GM12878 (cell line): ENCODE measurements at regions not wholly inside any gene's neighbourhood (a gene's known extent, or its start where the extent isn't known, plus 50 kb on each side); places are given as distances from the start of the nearest gene placed in this dataset.

Experiments
- ATAC-seq: fragments of 200-7000 bp; cut with Tn5 transposase; 3 replicates; pipeline ENCODE4 v1.9.1; 2020; ENCODE audit warnings: mild to moderate bottlenecking, moderate library complexity
- BruUV-seq: library from RNA; stranded (reverse); fragments of 400-500 nt; replicated peaks from 2 replicates; lab custom pipeline; 2021; lab: Mats Ljungman, UMichigan
- CTCF ChIA-PET: fragments of 300-600 bp; sonication (Branson Sonifier 250); formaldehyde crosslinking; extraction: SDS; loops from one replicate; lab custom pipeline; 2021; ENCODE audit warnings: inconsistent platforms; lab: Yijun Ruan, JAX
- POLR2A ChIA-PET: fragments of 350-600 bp; formaldehyde crosslinking; extraction: SDS; loops from one replicate; lab custom pipeline; 2021; ENCODE audit warnings: inconsistent platforms; lab: Charles Lee
- RAD21 ChIA-PET: fragments of 300-600 bp; sonication (Branson Sonifier 250); formaldehyde crosslinking; loops from one replicate; lab custom pipeline; 2023; ENCODE audit warnings: antibody characterized with exemption; ENCODE audit not compliant: unreplicated experiment; lab: Charles Lee
- SMC1A ChIA-PET: fragments of 300-600 bp; sonication (Branson Sonifier 250); formaldehyde crosslinking; loops from one replicate; lab custom pipeline; 2023; ENCODE audit not compliant: unreplicated experiment, uncharacterized antibody; lab: Charles Lee
- DNase-seq: peaks from one replicate; pipeline ENCODE4 v3.0.0-alpha.2; 2011; ENCODE audit warnings: low read depth, low spot score
- FAIRE-seq: peaks from 3 replicates; lab custom pipeline; 2011; peaks lifted over from hg19 to GRCh38; lab: Jason Lieb, UNC
- H2AFZ ChIP-seq: 2 replicates; pipeline ENCODE4 v1.6.0; 2011; ENCODE audit warnings: low read depth, low read length, control low read depth; ENCODE audit not compliant: control insufficient read depth
- H3K27ac ChIP-seq: 2 replicates; pipeline ENCODE4 v1.5.1; 2011; ENCODE audit warnings: control low read depth; ENCODE audit not compliant: control insufficient read depth, insufficient read depth
- H3K27me3 ChIP-seq, 2 experiments: replicated peaks in 1 of 2; 2 replicates each; pipeline versions ENCODE4 v1.6.0 to v1.6.1; 2011; ENCODE audit warnings: low read length in 1 of 2; ENCODE audit not compliant: control insufficient read depth in 2 of 2, insufficient read depth in 2 of 2
- H3K36me3 ChIP-seq, 2 experiments: 2 replicates each; pipeline ENCODE4 v1.5.1; 2011; ENCODE audit warnings: low read length in 1 of 2; ENCODE audit not compliant: control insufficient read depth in 2 of 2, insufficient read depth in 2 of 2
- H3K4me1 ChIP-seq: 2 replicates; pipeline ENCODE4 v1.6.1; 2011; ENCODE audit warnings: mild to moderate bottlenecking, low read length, moderate library complexity, mixed read lengths; ENCODE audit not compliant: control insufficient read depth, insufficient read depth
- H3K4me2 ChIP-seq: 2 replicates; pipeline ENCODE4 v1.6.0; 2011; ENCODE audit warnings: control low read depth; ENCODE audit not compliant: control insufficient read depth, insufficient read depth
- H3K4me3 ChIP-seq: fragments of 200-600 bp; sonication (generic); 2 replicates; pipeline ENCODE4 v1.5.1; 2016
- H3K79me2 ChIP-seq: 2 replicates; pipeline ENCODE4 v1.6.0; 2011; ENCODE audit warnings: low read length; ENCODE audit not compliant: control insufficient read depth, insufficient read depth
- H3K9ac ChIP-seq: 2 replicates; pipeline ENCODE4 v1.8.0; 2011; ENCODE audit warnings: low read length, control low read depth, mixed read lengths; ENCODE audit not compliant: control insufficient read depth, insufficient read depth
- H3K9me3 ChIP-seq: replicated peaks from 3 replicates; pipeline ENCODE4 v1.5.1; 2011; ENCODE audit warnings: mild to moderate bottlenecking, low read length; ENCODE audit not compliant: control insufficient read depth, insufficient read depth
- H4K20me1 ChIP-seq: 2 replicates; pipeline ENCODE4 v1.6.0; 2011; ENCODE audit not compliant: control insufficient read depth, insufficient read depth
- BRCA1 ChIP-seq: IDR thresholded peaks from 2 replicates; pipeline ENCODE4 v1.6.1; 2011; ENCODE audit warnings: low read depth, low read length, improper control_type of control experiment
- CBX3 ChIP-seq: fragments of 200-600 bp; sonication (generic); IDR thresholded peaks from 2 replicates; pipeline ENCODE4 v1.6.1; 2016; ENCODE audit warnings: low read depth, borderline replicate concordance
- ESRRA ChIP-seq: IDR thresholded peaks from 2 replicates; pipeline ENCODE4 v1.6.1; 2012; ENCODE audit warnings: mild to moderate bottlenecking, low read length, improper control_type of control experiment
- FOS ChIP-seq: IDR thresholded peaks from 3 replicates; pipeline ENCODE4 v1.6.1; 2011; ENCODE audit warnings: borderline replicate concordance; ENCODE audit not compliant: insufficient read length; ENCODE audit errors: extremely low read depth
- GATAD2B ChIP-seq: fragments of 450-650 bp; conservative IDR thresholded peaks from 2 replicates; pipeline ENCODE4 v1.6.1; 2017; ENCODE audit warnings: low read depth, mild to moderate bottlenecking, moderate library complexity
- MTA3 ChIP-seq: IDR thresholded peaks from 2 replicates; pipeline ENCODE4 v1.6.1; 2012; ENCODE audit warnings: low read length, inconsistent platforms, borderline replicate concordance
- MXI1 ChIP-seq: fragments of 150-350 bp; IDR thresholded peaks from 2 replicates; pipeline ENCODE4 v1.6.1; 2011; ENCODE audit warnings: low read depth, mild to moderate bottlenecking, inconsistent platforms, low read length, improper control_type of control experiment
- NR2C2 ChIP-seq: IDR thresholded peaks from 2 replicates; pipeline ENCODE4 v1.6.1; 2011; ENCODE audit warnings: borderline replicate concordance, low read depth; ENCODE audit not compliant: control insufficient read depth, insufficient read length
- PBX3 ChIP-seq: IDR thresholded peaks from 2 replicates; pipeline ENCODE4 v1.6.1; 2011; ENCODE audit warnings: mild to moderate bottlenecking, low read depth, low read length, moderate library complexity; ENCODE audit not compliant: insufficient replicate concordance
- RAD21 ChIP-seq: IDR thresholded peaks from 2 replicates; pipeline ENCODE4 v1.6.1; 2011; ENCODE audit warnings: mild to moderate bottlenecking, low read depth, low read length, moderate library complexity; ENCODE audit not compliant: insufficient read depth
- RAD51 ChIP-seq: fragments of 450-650 bp; IDR thresholded peaks from 2 replicates; pipeline ENCODE4 v1.6.1; 2016; ENCODE audit warnings: moderate library complexity, mild to moderate bottlenecking, inconsistent platforms
- SIX5 ChIP-seq: IDR thresholded peaks from 2 replicates; pipeline ENCODE4 v1.6.1; 2011; ENCODE audit warnings: mild to moderate bottlenecking, low read depth, low read length, moderate library complexity; ENCODE audit not compliant: severe bottlenecking
- SMAD5 ChIP-seq: IDR thresholded peaks from 2 replicates; pipeline ENCODE4 v1.6.1; 2016; ENCODE audit warnings: antibody characterized with exemption, low read depth
- TBL1XR1 ChIP-seq: IDR thresholded peaks from 2 replicates; pipeline ENCODE4 v1.6.1; 2012; ENCODE audit warnings: low read depth, low read length, improper control_type of control experiment
- WGBS: methylation state at CpG from one replicate; pipeline ENCODE4 v1.1.6; 2016; ENCODE audit warnings: low lambda C conversion rate; ENCODE audit not compliant: insufficient replicate concordance, insufficient coverage; ENCODE audit errors: missing lambda C conversion rate; 5-methylcytosine and 5-hydroxymethylcytosine counted together
- in situ Hi-C: fragments of 300-500 bp; cut with MboI; formaldehyde crosslinking; loops from 9 replicates; pipeline ENCODE4 v1.14.3; 2018; ENCODE audit warnings: mixed read lengths
- intact Hi-C: fragments of 100-400 bp; cut with micrococcal nuclease; formaldehyde crosslinking; loops from one replicate; pipeline ENCODE4 v1.14.2; 2022; ENCODE audit not compliant: unreplicated experiment
- TF ChIP-seq, protein P1 (sequence below): IDR thresholded peaks from 2 replicates; pipeline ENCODE4 v1.6.1; 2012; ENCODE audit warnings: low read depth, low read length, improper control_type of control experiment
- TF ChIP-seq, protein P2 (sequence below): IDR thresholded peaks from 2 replicates; pipeline ENCODE4 v1.6.1; 2012; ENCODE audit warnings: low read depth, low read length, improper control_type of control experiment

GRCh38 chr6:112663698-112664097 lies 316.6 kb downstream of the RFPL4B start (continued):
- TF ChIP-seq FOS, result no peak

DNA sequence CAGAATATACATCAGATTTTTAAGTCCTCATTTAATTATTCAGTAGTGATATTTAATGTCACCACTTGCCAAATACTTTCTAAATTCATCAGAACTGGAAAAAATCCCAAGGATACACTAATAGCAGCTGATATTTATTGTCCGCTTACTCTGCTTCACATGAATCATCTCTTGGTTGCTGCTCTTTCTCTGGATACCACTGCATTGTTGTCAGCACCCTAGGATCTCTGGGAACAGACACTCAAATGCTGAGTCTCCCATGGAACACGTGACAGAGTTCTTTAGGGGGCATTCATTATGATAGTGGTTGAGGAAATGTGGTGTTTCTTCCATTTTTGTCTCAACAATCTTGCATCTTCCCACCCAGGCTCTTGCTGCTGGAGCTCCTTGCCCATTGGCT lies 318.0 kb downstream of the RFPL4B start:
- H2AFZ ChIP-seq, result no peak overlapping the region
- H4K20me1 ChIP-seq, result no peaks in the 10 kb centered on the region
- H3K79me2 ChIP-seq, result no peaks in the 10 kb centered on the region
- H3K27me3 ChIP-seq, result no peaks in the 10 kb centered on the region; a peak in 1 of 4 replicates
- no peaks in the 10 kb centered on the region for H3K9me3 ChIP-seq
- H3K27ac ChIP-seq, result no peak overlapping the region
- WGBS, result 23% methylated on average over 2 of the region's 2 CpGs
- intact Hi-C loops, result no loop called here
- POLR2A ChIA-PET, result no interaction called here
- no peak overlapping the region for H3K4me2 ChIP-seq
- in situ Hi-C loops, result no loop called here
- no peak overlapping the region for H3K9ac ChIP-seq
- TF ChIP-seq RAD21, result no peak
- no peak for TF ChIP-seq GATAD2B
- TF ChIP-seq MXI1, result no peak
- no peak for TF ChIP-seq MTA3
- no peak for TF ChIP-seq SMAD5
- TF ChIP-seq BRCA1, result no peak
- no peak for TF ChIP-seq ESRRA
- TF ChIP-seq TBL1XR1, result no peak
- no peak for TF ChIP-seq NR2C2
- no peak for TF ChIP-seq CBX3
- no peak for TF ChIP-seq PBX3
- TF ChIP-seq SIX5, result no peak
- no peak for TF ChIP-seq RAD51
- TF ChIP-seq, protein P1, sequence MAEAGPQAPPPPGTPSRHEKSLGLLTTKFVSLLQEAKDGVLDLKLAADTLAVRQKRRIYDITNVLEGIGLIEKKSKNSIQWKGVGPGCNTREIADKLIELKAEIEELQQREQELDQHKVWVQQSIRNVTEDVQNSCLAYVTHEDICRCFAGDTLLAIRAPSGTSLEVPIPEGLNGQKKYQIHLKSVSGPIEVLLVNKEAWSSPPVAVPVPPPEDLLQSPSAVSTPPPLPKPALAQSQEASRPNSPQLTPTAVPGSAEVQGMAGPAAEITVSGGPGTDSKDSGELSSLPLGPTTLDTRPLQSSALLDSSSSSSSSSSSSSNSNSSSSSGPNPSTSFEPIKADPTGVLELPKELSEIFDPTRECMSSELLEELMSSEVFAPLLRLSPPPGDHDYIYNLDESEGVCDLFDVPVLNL, result no peak
- TF ChIP-seq, protein P2, sequence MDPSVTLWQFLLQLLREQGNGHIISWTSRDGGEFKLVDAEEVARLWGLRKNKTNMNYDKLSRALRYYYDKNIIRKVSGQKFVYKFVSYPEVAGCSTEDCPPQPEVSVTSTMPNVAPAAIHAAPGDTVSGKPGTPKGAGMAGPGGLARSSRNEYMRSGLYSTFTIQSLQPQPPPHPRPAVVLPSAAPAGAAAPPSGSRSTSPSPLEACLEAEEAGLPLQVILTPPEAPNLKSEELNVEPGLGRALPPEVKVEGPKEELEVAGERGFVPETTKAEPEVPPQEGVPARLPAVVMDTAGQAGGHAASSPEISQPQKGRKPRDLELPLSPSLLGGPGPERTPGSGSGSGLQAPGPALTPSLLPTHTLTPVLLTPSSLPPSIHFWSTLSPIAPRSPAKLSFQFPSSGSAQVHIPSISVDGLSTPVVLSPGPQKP, result no peak
- H3K4me3 ChIP-seq, result no peak overlapping the region
- BruUV-seq, result no TSS peak
- DNase-seq (no peak), ATAC-seq (no peak), FAIRE-seq (no peak)
- SMC1A ChIA-PET, result no interaction called here
- RAD21 ChIA-PET, result no interaction called here
- H3K36me3 ChIP-seq, result no peaks in the 10 kb centered on the region
- CTCF ChIA-PET, result no interaction called here
- H3K4me1 ChIP-seq, result no peaks in the 10 kb centered on the region
